ENCODE measurements at regions not wholly inside any gene's neighbourhood (a gene's known extent, or its start where the extent isn't known, plus 50 kb on each side); places are given as distances from the start of the nearest gene placed in this dataset.

DNA sequence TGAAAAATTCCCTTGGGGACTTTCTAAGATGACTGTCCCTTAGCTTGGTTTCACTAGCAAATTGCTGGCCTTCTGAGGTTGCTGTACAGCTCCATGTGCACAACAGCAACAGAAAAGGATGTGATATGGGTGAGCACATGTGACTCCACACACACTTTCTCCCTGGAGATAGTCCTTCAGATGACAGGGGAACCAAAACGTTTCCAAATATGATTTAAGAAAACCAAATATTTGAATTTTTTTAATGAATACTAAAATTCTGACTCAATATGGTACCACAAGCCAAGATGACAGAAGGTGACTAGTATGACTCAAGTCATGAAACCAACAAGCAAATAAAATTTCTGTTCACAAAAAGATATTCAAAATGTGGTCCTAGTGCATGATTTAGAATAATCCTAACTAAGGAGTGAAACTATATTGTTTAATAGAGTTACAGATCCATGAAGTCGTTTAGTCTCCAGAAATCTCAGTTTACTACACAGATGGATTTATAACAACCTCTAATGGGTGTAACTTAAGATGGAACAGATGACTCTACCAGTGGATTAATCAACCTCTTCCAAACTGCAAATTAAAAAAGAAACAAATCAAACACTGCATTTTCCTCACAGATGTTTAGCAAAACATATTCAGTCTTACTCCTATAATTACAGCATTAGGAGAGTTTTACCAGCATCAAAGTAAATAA is 144.8 kb upstream of the PIK3R1 start (continued):
- TF ChIP-seq, protein P1, sequence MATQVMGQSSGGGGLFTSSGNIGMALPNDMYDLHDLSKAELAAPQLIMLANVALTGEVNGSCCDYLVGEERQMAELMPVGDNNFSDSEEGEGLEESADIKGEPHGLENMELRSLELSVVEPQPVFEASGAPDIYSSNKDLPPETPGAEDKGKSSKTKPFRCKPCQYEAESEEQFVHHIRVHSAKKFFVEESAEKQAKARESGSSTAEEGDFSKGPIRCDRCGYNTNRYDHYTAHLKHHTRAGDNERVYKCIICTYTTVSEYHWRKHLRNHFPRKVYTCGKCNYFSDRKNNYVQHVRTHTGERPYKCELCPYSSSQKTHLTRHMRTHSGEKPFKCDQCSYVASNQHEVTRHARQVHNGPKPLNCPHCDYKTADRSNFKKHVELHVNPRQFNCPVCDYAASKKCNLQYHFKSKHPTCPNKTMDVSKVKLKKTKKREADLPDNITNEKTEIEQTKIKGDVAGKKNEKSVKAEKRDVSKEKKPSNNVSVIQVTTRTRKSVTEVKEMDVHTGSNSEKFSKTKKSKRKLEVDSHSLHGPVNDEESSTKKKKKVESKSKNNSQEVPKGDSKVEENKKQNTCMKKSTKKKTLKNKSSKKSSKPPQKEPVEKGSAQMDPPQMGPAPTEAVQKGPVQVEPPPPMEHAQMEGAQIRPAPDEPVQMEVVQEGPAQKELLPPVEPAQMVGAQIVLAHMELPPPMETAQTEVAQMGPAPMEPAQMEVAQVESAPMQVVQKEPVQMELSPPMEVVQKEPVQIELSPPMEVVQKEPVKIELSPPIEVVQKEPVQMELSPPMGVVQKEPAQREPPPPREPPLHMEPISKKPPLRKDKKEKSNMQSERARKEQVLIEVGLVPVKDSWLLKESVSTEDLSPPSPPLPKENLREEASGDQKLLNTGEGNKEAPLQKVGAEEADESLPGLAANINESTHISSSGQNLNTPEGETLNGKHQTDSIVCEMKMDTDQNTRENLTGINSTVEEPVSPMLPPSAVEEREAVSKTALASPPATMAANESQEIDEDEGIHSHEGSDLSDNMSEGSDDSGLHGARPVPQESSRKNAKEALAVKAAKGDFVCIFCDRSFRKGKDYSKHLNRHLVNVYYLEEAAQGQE (IDR thresholded peaks at IDR 0.05; ENCODE audit: low read depth, low read length): no peak
- TF ChIP-seq PML (IDR thresholded peaks at IDR 0.05; ENCODE audit: low read length) (peak; percentile 62; the same call in 1 of the 2 replicates), BHLHE40 (IDR thresholded peaks at IDR 0.05; ENCODE audit: borderline replicate concordance in 1 of 2, low read depth in 2 of 2, low read length in 1 of 2) (peak; percentile 78 to 89), ZNF274 (IDR thresholded peaks at IDR 0.05; ENCODE audit: insufficient read depth, insufficient read length) (no peak), NFXL1 (IDR thresholded peaks at IDR 0.05; ENCODE audit: borderline replicate concordance) (no peak), MEF2A (IDR thresholded peaks at IDR 0.05; ENCODE audit: insufficient read depth, low read depth, low read length) (peak; percentile 66), NFYB (IDR thresholded peaks at IDR 0.05; ENCODE audit: insufficient read depth, low read depth, low read length) (no peak), FOXM1 (IDR thresholded peaks at IDR 0.05; ENCODE audit: low read depth, low read length) (peak; percentile 92), IKZF1 (conservative IDR thresholded peaks at IDR 0.05) (0 out of 2 replicates have a peak, but pooled peaks have one; percentile 26), RAD51 (IDR thresholded peaks at IDR 0.05) (peak; percentile 64; the same call in 1 of the 2 replicates), FOXK2 (IDR thresholded peaks at IDR 0.05) (no peak), ZNF207 (IDR thresholded peaks at IDR 0.05; ENCODE audit: borderline replicate concordance) (no peak), CEBPB (IDR thresholded peaks at IDR 0.05; ENCODE audit: borderline replicate concordance in 1 of 2, low read depth in 2 of 2, low read length in 2 of 2) (peak in 1 of 2 experiments; percentile 55; a peak in 1 of 4 replicates), JUNB (IDR thresholded peaks at IDR 0.05) (peak; percentile 98), TCF7 (IDR thresholded peaks at IDR 0.05; ENCODE audit: borderline replicate concordance) (0 out of 2 replicates have a peak, but pooled peaks have one; percentile 53)
- TF ChIP-seq, protein P2, sequence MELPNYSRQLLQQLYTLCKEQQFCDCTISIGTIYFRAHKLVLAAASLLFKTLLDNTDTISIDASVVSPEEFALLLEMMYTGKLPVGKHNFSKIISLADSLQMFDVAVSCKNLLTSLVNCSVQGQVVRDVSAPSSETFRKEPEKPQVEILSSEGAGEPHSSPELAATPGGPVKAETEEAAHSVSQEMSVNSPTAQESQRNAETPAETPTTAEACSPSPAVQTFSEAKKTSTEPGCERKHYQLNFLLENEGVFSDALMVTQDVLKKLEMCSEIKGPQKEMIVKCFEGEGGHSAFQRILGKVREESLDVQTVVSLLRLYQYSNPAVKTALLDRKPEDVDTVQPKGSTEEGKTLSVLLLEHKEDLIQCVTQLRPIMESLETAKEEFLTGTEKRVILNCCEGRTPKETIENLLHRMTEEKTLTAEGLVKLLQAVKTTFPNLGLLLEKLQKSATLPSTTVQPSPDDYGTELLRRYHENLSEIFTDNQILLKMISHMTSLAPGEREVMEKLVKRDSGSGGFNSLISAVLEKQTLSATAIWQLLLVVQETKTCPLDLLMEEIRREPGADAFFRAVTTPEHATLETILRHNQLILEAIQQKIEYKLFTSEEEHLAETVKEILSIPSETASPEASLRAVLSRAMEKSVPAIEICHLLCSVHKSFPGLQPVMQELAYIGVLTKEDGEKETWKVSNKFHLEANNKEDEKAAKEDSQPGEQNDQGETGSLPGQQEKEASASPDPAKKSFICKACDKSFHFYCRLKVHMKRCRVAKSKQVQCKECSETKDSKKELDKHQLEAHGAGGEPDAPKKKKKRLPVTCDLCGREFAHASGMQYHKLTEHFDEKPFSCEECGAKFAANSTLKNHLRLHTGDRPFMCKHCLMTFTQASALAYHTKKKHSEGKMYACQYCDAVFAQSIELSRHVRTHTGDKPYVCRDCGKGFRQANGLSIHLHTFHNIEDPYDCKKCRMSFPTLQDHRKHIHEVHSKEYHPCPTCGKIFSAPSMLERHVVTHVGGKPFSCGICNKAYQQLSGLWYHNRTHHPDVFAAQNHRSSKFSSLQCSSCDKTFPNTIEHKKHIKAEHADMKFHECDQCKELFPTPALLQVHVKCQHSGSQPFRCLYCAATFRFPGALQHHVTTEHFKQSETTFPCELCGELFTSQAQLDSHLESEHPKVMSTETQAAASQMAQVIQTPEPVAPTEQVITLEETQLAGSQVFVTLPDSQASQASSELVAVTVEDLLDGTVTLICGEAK (IDR thresholded peaks at IDR 0.05; ENCODE audit: borderline replicate concordance): no peak
- TF ChIP-seq, protein P3, sequence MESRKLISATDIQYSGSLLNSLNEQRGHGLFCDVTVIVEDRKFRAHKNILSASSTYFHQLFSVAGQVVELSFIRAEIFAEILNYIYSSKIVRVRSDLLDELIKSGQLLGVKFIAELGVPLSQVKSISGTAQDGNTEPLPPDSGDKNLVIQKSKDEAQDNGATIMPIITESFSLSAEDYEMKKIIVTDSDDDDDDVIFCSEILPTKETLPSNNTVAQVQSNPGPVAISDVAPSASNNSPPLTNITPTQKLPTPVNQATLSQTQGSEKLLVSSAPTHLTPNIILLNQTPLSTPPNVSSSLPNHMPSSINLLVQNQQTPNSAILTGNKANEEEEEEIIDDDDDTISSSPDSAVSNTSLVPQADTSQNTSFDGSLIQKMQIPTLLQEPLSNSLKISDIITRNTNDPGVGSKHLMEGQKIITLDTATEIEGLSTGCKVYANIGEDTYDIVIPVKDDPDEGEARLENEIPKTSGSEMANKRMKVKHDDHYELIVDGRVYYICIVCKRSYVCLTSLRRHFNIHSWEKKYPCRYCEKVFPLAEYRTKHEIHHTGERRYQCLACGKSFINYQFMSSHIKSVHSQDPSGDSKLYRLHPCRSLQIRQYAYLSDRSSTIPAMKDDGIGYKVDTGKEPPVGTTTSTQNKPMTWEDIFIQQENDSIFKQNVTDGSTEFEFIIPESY (IDR thresholded peaks at IDR 0.05): no peak
- TF ChIP-seq, protein P4, sequence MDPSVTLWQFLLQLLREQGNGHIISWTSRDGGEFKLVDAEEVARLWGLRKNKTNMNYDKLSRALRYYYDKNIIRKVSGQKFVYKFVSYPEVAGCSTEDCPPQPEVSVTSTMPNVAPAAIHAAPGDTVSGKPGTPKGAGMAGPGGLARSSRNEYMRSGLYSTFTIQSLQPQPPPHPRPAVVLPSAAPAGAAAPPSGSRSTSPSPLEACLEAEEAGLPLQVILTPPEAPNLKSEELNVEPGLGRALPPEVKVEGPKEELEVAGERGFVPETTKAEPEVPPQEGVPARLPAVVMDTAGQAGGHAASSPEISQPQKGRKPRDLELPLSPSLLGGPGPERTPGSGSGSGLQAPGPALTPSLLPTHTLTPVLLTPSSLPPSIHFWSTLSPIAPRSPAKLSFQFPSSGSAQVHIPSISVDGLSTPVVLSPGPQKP (IDR thresholded peaks at IDR 0.05; ENCODE audit: low read depth, low read length): no peak
- TF ChIP-seq, protein P5, sequence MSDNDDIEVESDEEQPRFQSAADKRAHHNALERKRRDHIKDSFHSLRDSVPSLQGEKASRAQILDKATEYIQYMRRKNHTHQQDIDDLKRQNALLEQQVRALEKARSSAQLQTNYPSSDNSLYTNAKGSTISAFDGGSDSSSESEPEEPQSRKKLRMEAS (IDR thresholded peaks at IDR 0.05; ENCODE audit: low read depth, low read length): no peak
